ENCODE measurements at regions not wholly inside any gene's neighbourhood (a gene's known extent, or its start where the extent isn't known, plus 50 kb on each side); places are given as distances from the start of the nearest gene placed in this dataset.

GRCh38 chr3:87422333-87422732 lies 145.9 kb upstream of the POU1F1 start:
- TF ChIP-seq ATF3 (IDR thresholded peaks at IDR 0.05) = no peak
- TF ChIP-seq ATF3 (CRISPR knock-in tag; conservative IDR thresholded peaks at IDR 0.05) = no peak
- no peak for TF ChIP-seq TAF1 (IDR thresholded peaks at IDR 0.05; ENCODE audit: control insufficient read depth, extremely low read depth, insufficient read depth, low read length, severe bottlenecking)
